A549 (cell line): ENCODE measurements at regions not wholly inside any gene's neighbourhood (a gene's known extent, or its start where the extent isn't known, plus 50 kb on each side); places are given as distances from the start of the nearest gene placed in this dataset.

Experiments
- ATAC-seq, 2 experiments: fragments of 200-7000 bp in 1 of 2; fragments of >200 bp in 1 of 2; cut with Nextera tagmentation in 1 of 2; cut with Tn5 transposase in 1 of 2; 3 replicates each; pipeline versions ENCODE4 v1.8.0 to v1.9.1; 2018 to 2020; ENCODE audit warnings: mild to moderate bottlenecking in 1 of 2, moderate library complexity in 1 of 2
- CTCF ChIA-PET: fragments of 300-600 bp; sonication (Branson Sonifier 250); formaldehyde crosslinking; extraction: SDS; loops from one replicate; lab custom pipeline; 2021; ENCODE audit warnings: antibody characterized with exemption, inconsistent platforms; lab: Yijun Ruan, JAX
- POLR2A ChIA-PET: fragments of 350-600 bp; formaldehyde crosslinking; extraction: SDS; loops from one replicate; lab custom pipeline; 2021; ENCODE audit warnings: antibody characterized with exemption, inconsistent platforms; lab: Yijun Ruan, JAX
- DNase-seq, 2 experiments: peaks; one replicate each; pipeline versions ENCODE4 v3.0.0 to v3.0.0-alpha.2; 2011 to 2016; ENCODE audit warnings: low read depth in 1 of 2, low spot score in 1 of 2
- FAIRE-seq: peaks from 2 replicates; lab custom pipeline; 2011; peaks lifted over from hg19 to GRCh38; lab: Jason Lieb, UNC
- H3K27ac ChIP-seq, 2 experiments: fragments of >200 bp; sonication (Bioruptor Twin); formaldehyde crosslinking; 3 replicates each; pipeline ENCODE4 v1.5.1; 2016 to 2017
- H3K4me1 ChIP-seq: fragments of >200 bp; sonication (Bioruptor Twin); formaldehyde crosslinking; 3 replicates; pipeline ENCODE4 v1.6.1; 2016
- H3K4me2 ChIP-seq: fragments of >200 bp; sonication (Bioruptor Twin); formaldehyde crosslinking; 3 replicates; pipeline ENCODE4 v1.6.1; 2016
- H3K4me3 ChIP-seq: fragments of >200 bp; sonication (Bioruptor Twin); formaldehyde crosslinking; 3 replicates; pipeline ENCODE4 v1.5.1; 2016
- H3K9me3 ChIP-seq: fragments of >200 bp; sonication (Bioruptor Twin); formaldehyde crosslinking; 3 replicates; pipeline ENCODE4 v1.6.1; 2016
- CBX2 ChIP-seq: fragments of 200-600 bp; sonication (generic); IDR thresholded peaks from 2 replicates; pipeline ENCODE4 v1.6.1; 2016; ENCODE audit warnings: low read depth, mild to moderate bottlenecking, borderline replicate concordance
- CEBPB ChIP-seq, 2 experiments: fragments of >200 bp in 1 of 2; sonication (Bioruptor Twin) in 1 of 2; formaldehyde crosslinking in 1 of 2; IDR thresholded peaks; 2 replicates each; pipeline ENCODE4 v1.6.1; 2012 to 2016
- CHD2 ChIP-seq: fragments of 150-350 bp; IDR thresholded peaks from 2 replicates; pipeline ENCODE4 v1.6.1; 2014; ENCODE audit warnings: low read length; ENCODE audit not compliant: partially characterized antibody
- CHD4 ChIP-seq: fragments of 200-600 bp; sonication (generic); IDR thresholded peaks from 2 replicates; pipeline ENCODE4 v1.6.1; 2016; ENCODE audit warnings: antibody characterized with exemption, mild to moderate bottlenecking, borderline replicate concordance
- EHF ChIP-seq: fragments of 250-450 bp; sonication (Bioruptor Pico); IDR thresholded peaks from 2 replicates; pipeline ENCODE4 v1.5.0; 2020; ENCODE audit warnings: mild to moderate bottlenecking
- ESRRA ChIP-seq: fragments of 150-350 bp; IDR thresholded peaks from 2 replicates; pipeline ENCODE4 v1.6.1; 2014; ENCODE audit warnings: mild to moderate bottlenecking, low read length, borderline replicate concordance
- FOSB ChIP-seq: fragments of 250-450 bp; sonication (Bioruptor Pico); IDR thresholded peaks from 2 replicates; pipeline ENCODE4 v1.5.0; 2020; ENCODE audit warnings: mild to moderate bottlenecking, moderate library complexity
- FOXS1 ChIP-seq: fragments of 250-450 bp; sonication (Bioruptor Pico); IDR thresholded peaks from 2 replicates; pipeline ENCODE4 v1.5.0; 2020; ENCODE audit warnings: mild to moderate bottlenecking, moderate library complexity
- HEYL ChIP-seq: fragments of 250-450 bp; sonication (Bioruptor Pico); IDR thresholded peaks from 2 replicates; pipeline ENCODE4 v1.8.0; 2021; ENCODE audit warnings: mild to moderate bottlenecking, moderate library complexity
- HOXA7 ChIP-seq: fragments of 250-450 bp; sonication (Bioruptor Pico); IDR thresholded peaks from 2 replicates; pipeline ENCODE4 v1.5.0; 2020; ENCODE audit warnings: mild to moderate bottlenecking, moderate library complexity
- JUN ChIP-seq, 2 experiments: fragments of >200 bp; sonication (Bioruptor Twin); formaldehyde crosslinking; IDR thresholded peaks; 2 replicates in 1 of 2; 3 replicates in 1 of 2; pipeline ENCODE4 v1.6.1; 2016 to 2017
- NPAS2 ChIP-seq: fragments of 250-450 bp; sonication (Bioruptor Pico); IDR thresholded peaks from 2 replicates; pipeline ENCODE4 v1.8.0; 2022; ENCODE audit warnings: mild to moderate bottlenecking, moderate library complexity, borderline replicate concordance
- NR3C1 ChIP-seq: fragments of >200 bp; sonication (Bioruptor Twin); formaldehyde crosslinking; IDR thresholded peaks from 3 replicates; pipeline ENCODE4 v1.6.1; 2017
- PHF8 ChIP-seq: fragments of 200-600 bp; sonication (generic); IDR thresholded peaks from 2 replicates; pipeline ENCODE4 v1.6.1; 2016; ENCODE audit warnings: low read depth, mild to moderate bottlenecking, antibody characterized with exemption, moderate library complexity, borderline replicate concordance
- POLR2AphosphoS2 ChIP-seq: conservative IDR thresholded peaks from 2 replicates; pipeline ENCODE4 v1.6.1; 2012; ENCODE audit warnings: low read length, improper control_type of control experiment, inconsistent platforms
- RAD21 ChIP-seq, 2 experiments: fragments of >200 bp in 1 of 2; sonication (Bioruptor Twin) in 1 of 2; formaldehyde crosslinking in 1 of 2; IDR thresholded peaks in 1 of 2; conservative IDR thresholded peaks in 1 of 2; 2 replicates in 1 of 2; 3 replicates in 1 of 2; pipeline ENCODE4 v1.6.1; 2012 to 2018; ENCODE audit warnings: inconsistent platforms in 1 of 2
- SREBF2 ChIP-seq: fragments of 450-650 bp; IDR thresholded peaks from 2 replicates; pipeline ENCODE4 v1.6.1; 2014; ENCODE audit warnings: mild to moderate bottlenecking, moderate library complexity
- TP53 ChIP-seq: fragments of 250-450 bp; sonication (Bioruptor Pico); IDR thresholded peaks from 2 replicates; pipeline ENCODE4 v1.5.0; 2021; ENCODE audit warnings: mild to moderate bottlenecking, moderate library complexity
- ZC3H11A ChIP-seq: fragments of 450-650 bp; IDR thresholded peaks from 2 replicates; pipeline ENCODE4 v1.6.1; 2014; ENCODE audit warnings: antibody characterized with exemption, mild to moderate bottlenecking
- ZNF302 ChIP-seq: fragments of 250-450 bp; sonication (Bioruptor Pico); IDR thresholded peaks from 2 replicates; pipeline ENCODE4 v1.9.0; 2021; ENCODE audit warnings: inconsistent platforms, mild to moderate bottlenecking, moderate library complexity
- ZSCAN20 ChIP-seq: fragments of 250-450 bp; sonication (Bioruptor Pico); IDR thresholded peaks from 2 replicates; pipeline ENCODE4 v1.8.0; 2022; ENCODE audit warnings: mild to moderate bottlenecking, moderate library complexity
- WGBS: methylation state at CpG from one replicate; pipeline ENCODE4 v1.1.6; 2017; ENCODE audit errors: missing lambda C conversion rate; 5-methylcytosine and 5-hydroxymethylcytosine counted together
- TF ChIP-seq, protein P1 (sequence below): IDR thresholded peaks from 2 replicates; pipeline ENCODE4 v1.6.1; 2012
- TF ChIP-seq, protein P2 (sequence below): fragments of 200-600 bp; sonication (generic); IDR thresholded peaks from 2 replicates; pipeline ENCODE4 v1.6.1; 2016; ENCODE audit warnings: antibody characterized with exemption, mild to moderate bottlenecking, moderate library complexity
- TF ChIP-seq, protein P3 (sequence below): fragments of 250-450 bp; sonication (Bioruptor Pico); IDR thresholded peaks from 2 replicates; pipeline ENCODE4 v1.5.0; 2020; ENCODE audit warnings: low read depth, mild to moderate bottlenecking, moderate library complexity
- TF ChIP-seq, protein P4 (sequence below): fragments of 250-450 bp; sonication (Bioruptor Pico); IDR thresholded peaks from 2 replicates; pipeline ENCODE4 v1.5.0; 2021; ENCODE audit warnings: mild to moderate bottlenecking, moderate library complexity, borderline replicate concordance

DNA sequence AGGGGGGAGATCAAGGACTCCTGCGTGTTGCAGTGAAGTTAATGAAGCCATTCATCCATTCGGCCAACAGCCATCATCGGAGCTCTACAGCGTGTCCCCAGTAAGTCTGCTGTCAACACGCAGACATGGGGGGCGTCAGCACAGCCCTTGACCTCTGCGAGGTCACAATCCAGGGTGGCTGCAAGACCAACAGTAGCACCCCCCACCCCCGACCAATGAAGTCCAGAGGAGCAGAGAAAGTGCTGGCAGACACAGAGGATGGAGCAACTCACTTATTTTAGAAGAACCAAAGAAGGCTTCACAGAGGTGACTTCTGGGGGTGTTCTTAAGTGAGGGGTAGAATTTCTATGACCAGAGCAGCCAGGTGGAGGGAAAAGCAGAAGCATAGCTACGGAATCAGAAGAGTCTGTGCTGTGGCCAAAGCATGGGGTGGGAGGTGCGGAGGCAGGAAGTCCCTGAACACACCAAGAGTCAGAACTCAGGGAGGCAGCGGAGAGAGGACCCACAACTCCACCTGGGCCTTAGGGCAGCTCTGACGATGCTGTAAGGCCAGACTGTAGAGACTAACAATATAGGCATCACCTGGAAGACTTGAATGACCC lies 185.4 kb downstream of the FOXO1 start:
- CTCF ChIA-PET: no interaction called here
- H3K9me3 ChIP-seq: no peaks in the 10 kb centered on the region

DNA sequence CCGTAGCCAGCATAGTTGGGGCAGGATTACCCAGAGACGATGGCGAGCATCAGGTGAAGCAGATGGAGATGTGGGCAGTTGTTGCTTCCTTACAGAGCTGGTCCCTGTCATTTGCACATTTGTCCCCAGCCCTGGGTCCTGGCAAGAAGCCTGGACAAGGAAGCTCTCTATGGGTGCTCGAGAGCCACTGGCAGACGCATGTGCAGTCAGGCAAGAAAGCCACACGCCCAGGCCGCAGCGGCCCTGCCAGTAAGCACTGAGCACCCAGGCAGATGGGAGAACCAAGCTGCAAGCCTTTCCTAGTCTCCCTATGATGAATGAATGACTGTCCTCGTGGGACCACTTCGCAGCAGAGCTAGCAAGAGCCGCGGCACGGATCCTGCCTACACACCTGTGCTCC lies 182.8 kb downstream of the FOXO1 start:
- H3K9me3 ChIP-seq: no peaks in the 10 kb centered on the region
- H3K4me2 ChIP-seq: no peak overlapping the region
- no peaks in the 10 kb centered on the region for H3K4me1 ChIP-seq
- CTCF ChIA-PET: interaction anchor here (0.9 kb wide), 1 partner anchor 13 kb away, joined by 3 read pairs; no protein-coding TSS in a partner anchor
- H3K4me3 ChIP-seq: no peak overlapping the region
- TF ChIP-seq CEBPB (IDR thresholded peaks at IDR 0.05) (no peak), EHF (CRISPR knock-in tag) (no peak), ZNF302 (CRISPR knock-in tag) (no peak)
- FAIRE-seq (no peak), ATAC-seq (no peak), DNase-seq (no peak)
- POLR2A ChIA-PET: no interaction called here
- H3K27ac ChIP-seq: no peak overlapping the region
- 85% methylated on average over 3 of the region's 13 CpGs for WGBS

More for the DNA sequence above, 185.4 kb downstream of the FOXO1 start:
- no peak overlapping the region for H3K4me2 ChIP-seq
- no peak for TF ChIP-seq JUN (IDR thresholded peaks at IDR 0.05)
- no peak for TF ChIP-seq SREBF2
- no peak for TF ChIP-seq EHF (CRISPR knock-in tag)
- no peak for TF ChIP-seq RAD21 (conservative IDR thresholded peaks at IDR 0.05 in 1 of 2, IDR thresholded peaks at IDR 0.05 in 1 of 2)
- TF ChIP-seq FOSB (CRISPR knock-in tag): no peak
- no peak for TF ChIP-seq ESRRA
- TF ChIP-seq ZC3H11A: no peak
- TF ChIP-seq PHF8: no peak
- TF ChIP-seq, protein P1, sequence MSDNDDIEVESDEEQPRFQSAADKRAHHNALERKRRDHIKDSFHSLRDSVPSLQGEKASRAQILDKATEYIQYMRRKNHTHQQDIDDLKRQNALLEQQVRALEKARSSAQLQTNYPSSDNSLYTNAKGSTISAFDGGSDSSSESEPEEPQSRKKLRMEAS: no peak
- no peak for TF ChIP-seq HEYL
- TF ChIP-seq, protein P2, sequence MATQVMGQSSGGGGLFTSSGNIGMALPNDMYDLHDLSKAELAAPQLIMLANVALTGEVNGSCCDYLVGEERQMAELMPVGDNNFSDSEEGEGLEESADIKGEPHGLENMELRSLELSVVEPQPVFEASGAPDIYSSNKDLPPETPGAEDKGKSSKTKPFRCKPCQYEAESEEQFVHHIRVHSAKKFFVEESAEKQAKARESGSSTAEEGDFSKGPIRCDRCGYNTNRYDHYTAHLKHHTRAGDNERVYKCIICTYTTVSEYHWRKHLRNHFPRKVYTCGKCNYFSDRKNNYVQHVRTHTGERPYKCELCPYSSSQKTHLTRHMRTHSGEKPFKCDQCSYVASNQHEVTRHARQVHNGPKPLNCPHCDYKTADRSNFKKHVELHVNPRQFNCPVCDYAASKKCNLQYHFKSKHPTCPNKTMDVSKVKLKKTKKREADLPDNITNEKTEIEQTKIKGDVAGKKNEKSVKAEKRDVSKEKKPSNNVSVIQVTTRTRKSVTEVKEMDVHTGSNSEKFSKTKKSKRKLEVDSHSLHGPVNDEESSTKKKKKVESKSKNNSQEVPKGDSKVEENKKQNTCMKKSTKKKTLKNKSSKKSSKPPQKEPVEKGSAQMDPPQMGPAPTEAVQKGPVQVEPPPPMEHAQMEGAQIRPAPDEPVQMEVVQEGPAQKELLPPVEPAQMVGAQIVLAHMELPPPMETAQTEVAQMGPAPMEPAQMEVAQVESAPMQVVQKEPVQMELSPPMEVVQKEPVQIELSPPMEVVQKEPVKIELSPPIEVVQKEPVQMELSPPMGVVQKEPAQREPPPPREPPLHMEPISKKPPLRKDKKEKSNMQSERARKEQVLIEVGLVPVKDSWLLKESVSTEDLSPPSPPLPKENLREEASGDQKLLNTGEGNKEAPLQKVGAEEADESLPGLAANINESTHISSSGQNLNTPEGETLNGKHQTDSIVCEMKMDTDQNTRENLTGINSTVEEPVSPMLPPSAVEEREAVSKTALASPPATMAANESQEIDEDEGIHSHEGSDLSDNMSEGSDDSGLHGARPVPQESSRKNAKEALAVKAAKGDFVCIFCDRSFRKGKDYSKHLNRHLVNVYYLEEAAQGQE: no peak
- no peak for TF ChIP-seq POLR2AphosphoS2
- no peak for TF ChIP-seq CBX2
- no peak for TF ChIP-seq CHD2
- TF ChIP-seq NR3C1: no peak
- no peak for TF ChIP-seq TP53 (CRISPR knock-in tag)
- TF ChIP-seq, all 56 proteins: peak for 0
- no peak for DNase-seq
- no peak for FAIRE-seq
- Histone ChIP-seq H3K4me3 (no peak overlapping the region), H3K4me1 (peaks cover 17% of the 10 kb centered on the region), H3K27ac (no peak overlapping the region)
- POLR2A ChIA-PET: no interaction called here
- 81% methylated on average over 11 of the region's 12 CpGs for WGBS
- ATAC-seq: no peak

DNA sequence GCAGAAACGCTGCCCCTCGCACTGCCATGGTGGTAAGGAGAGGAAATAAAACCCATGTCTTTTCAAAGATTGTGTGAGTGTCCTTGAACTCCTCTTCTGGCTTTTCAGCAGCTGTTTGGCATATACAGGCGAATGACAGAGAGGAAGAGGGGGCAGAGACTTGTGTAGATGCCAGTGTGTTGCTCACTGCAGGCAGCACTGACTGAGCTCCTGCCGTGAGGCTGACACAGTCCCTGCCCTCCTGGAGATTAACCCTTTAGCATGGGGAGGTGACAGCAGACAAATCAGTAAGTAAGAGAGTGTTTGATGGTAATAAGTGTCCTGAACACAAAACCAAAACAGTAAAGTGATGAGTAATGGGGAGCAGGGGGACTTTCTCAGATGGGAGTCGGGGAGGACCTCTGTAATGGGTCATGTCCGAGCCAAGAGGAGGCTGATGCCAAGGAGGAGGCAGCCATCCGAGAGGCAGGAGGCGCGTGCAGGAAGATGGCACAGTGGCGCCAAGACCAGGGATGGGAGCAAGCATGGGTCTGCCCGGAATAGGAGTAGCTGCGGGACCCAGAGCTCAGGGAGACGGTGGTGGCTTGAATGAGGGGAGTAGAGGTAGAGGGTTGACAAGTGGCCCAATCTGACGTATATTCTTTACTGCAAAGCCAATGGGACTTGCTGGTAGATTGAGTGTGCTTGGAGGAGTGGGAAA lies 182.2 kb downstream of the FOXO1 start:
- ChIA-PET CTCF (interaction anchor here (0.6 to 0.9 kb wide), 3 partner anchors 11 to 172 kb away, joined by 3 read pairs; no protein-coding TSS in a partner anchor), POLR2A (no interaction called here)
- H3K4me3 ChIP-seq: no peak overlapping the region
- no peak overlapping the region for H3K4me2 ChIP-seq
- ATAC-seq (no peak), FAIRE-seq (no peak), DNase-seq (no peak)
- no peaks in the 10 kb centered on the region for H3K4me1 ChIP-seq
- WGBS: 68% methylated on average over 14 of the region's 14 CpGs
- no peak overlapping the region for H3K27ac ChIP-seq
- H3K9me3 ChIP-seq: no peaks in the 10 kb centered on the region
- no peak for TF ChIP-seq FOSB (CRISPR knock-in tag)
- TF ChIP-seq, protein P3, sequence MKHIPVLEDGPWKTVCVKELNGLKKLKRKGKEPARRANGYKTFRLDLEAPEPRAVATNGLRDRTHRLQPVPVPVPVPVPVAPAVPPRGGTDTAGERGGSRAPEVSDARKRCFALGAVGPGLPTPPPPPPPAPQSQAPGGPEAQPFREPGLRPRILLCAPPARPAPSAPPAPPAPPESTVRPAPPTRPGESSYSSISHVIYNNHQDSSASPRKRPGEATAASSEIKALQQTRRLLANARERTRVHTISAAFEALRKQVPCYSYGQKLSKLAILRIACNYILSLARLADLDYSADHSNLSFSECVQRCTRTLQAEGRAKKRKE (CRISPR knock-in tag): no peak
- no peak for TF ChIP-seq FOXS1
- TF ChIP-seq HOXA7 (CRISPR knock-in tag): no peak
- no peak for TF ChIP-seq ZSCAN20 (CRISPR knock-in tag)
- TF ChIP-seq, protein P1: no peak
- no peak for TF ChIP-seq NPAS2 (CRISPR knock-in tag)
- TF ChIP-seq CHD2: no peak
- TF ChIP-seq, protein P4, sequence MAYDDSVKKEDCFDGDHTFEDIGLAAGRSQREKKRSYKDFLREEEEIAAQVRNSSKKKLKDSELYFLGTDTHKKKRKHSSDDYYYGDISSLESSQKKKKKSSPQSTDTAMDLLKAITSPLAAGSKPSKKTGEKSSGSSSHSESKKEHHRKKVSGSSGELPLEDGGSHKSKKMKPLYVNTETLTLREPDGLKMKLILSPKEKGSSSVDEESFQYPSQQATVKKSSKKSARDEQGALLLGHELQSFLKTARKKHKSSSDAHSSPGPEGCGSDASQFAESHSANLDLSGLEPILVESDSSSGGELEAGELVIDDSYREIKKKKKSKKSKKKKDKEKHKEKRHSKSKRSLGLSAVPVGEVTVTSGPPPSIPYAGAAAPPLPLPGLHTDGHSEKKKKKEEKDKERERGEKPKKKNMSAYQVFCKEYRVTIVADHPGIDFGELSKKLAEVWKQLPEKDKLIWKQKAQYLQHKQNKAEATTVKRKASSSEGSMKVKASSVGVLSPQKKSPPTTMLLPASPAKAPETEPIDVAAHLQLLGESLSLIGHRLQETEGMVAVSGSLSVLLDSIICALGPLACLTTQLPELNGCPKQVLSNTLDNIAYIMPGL (CRISPR knock-in tag): no peak
- no peak for TF ChIP-seq CEBPB (IDR thresholded peaks at IDR 0.05)
- TF ChIP-seq CHD4: no peak
